ENCODE measurements at regions not wholly inside any gene's neighbourhood (a gene's known extent, or its start where the extent isn't known, plus 50 kb on each side); places are given as distances from the start of the nearest gene placed in this dataset.
"Not testable (repeated sequence)": the region's sequence is repeated elsewhere in the genome, so short reads cannot be mapped to it uniquely, and the experiment has no call there.

DNA sequence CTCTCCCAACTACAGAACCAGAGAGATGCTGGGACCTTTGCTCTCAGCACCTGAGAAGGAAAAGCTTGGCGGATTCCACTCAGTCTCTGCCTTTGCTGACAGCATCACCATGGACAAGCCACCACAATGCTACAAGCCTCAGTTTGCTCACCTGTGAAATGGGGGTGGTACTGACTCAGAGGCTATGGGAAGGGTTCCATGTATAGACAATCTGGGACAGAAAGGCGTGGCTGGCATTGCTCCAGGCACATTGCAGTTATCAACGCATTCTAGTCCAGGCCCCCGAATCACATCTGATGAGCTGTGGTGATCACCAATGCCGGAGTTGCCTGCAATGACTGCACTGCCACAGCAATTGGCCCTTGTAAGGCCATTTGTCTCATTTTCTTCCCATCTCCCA lies 72.6 kb downstream of the ISX start:
- DNase-seq (ENCODE audit: low spot score), result no peak

DNA sequence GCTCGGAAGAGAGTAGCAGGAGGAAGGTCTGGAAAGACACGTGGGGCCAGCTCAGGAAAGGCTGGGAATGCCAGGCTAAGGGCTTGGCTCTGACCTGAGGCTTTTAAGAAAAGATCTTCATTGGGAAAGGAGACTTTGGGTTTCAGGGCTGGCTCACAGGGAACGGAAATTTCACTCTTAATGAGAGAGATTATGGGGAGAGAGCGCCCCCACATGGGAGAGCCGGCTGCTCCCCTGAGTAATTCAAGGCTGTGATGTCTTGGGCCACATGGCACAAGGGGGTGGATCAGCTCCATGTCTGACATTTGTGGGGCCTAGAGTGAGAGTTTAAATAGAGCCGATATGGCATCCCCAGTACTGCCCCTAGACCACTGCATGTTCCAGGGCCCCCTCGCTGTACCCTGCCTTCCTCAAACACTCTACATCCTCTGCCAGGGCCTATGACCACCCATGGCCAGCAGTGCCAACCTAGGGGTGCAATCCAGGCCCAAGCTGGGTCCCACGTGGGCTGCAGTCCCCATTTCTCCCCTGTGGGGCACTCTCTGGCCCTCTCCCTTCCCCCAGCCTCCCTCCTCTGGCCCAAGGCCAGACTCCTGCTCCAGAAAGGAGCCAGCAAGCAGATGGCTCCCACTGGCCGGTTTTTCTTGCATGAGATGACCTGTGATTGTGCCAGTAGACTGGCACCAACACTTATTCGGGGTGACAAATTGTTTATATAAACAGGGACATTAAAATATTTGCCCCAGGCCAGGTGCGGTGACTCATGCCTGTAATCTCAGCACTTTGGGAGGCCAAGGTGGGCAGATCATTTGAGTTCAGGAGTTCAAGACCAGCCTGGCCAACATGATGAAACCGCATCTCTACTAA lies 75.2 kb downstream of the ISX start:
- no peak for DNase-seq (ENCODE audit: low spot score)

GRCh38 chr22:35148381-35148780 lies 82.4 kb downstream of the ISX start:
- DNase-seq (ENCODE audit: low spot score), result no peak

DNA sequence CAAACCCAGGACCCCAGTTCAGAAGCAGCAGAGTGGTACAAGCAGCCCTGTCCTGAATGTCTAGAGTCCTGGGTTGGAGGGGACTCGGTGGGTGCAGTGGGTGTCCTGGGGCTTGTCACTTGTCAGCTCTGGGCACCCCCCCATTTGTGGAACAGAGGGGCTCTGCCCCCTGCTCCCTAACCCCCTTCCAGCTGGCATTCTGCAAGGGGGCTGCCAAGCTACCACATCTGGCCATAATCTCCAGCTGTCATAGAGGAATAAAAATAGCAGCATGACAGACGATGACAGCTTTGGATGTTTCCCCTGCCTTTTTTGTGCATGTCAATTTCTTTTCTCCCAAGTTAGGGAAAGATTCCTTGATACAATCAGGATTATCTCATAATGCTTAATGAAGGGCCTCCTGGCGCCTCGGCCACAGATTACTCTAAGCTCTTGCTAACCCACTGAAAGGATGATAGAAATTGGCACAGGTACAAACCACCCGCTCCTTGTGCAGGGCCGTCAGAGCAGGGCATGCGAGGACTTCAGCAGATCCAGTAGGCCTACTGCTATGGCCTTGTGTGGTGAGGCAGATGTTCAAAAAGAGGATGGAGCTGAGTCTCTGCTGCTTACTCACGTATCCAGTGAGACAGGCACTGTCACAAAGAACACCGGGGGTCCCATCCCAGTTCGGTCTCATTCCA lies 83.0 kb downstream of the ISX start:
- DNase-seq (ENCODE audit: low spot score), result no peak

- peak; percentile 35 for DNase-seq (ENCODE audit: low spot score)
Observed at GRCh38 chr22:35150183-35151107, 84.5 kb downstream of the ISX start.

- no peak for DNase-seq (ENCODE audit: low spot score)
Observed at GRCh38 chr22:35152316-35152715, 86.4 kb downstream of the ISX start.

DNA sequence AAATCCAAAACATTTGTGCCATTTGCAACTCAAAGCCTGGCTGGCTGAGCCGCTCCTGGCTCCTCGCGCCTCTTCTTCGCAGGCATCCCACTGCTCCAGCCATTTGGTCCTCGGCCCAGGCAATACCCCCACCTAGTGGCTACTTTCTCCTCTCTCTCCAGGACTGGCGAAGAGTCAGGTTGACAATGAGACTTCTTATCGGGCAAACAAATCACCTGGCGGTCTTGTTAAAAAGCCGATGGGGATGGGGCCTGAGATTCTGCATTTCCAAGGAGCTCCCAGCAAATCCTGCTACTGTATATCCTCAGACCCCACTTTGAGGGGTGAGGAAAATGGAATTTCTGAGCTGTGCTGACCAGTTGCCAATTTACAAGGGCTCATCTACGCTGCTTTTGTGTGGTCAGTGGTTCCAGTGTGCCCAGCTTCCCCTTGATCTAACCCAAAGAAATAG lies 89.0 kb downstream of the ISX start:
- peak; percentile 50 for DNase-seq (ENCODE audit: low spot score)

- no peak for DNase-seq (ENCODE audit: low spot score)
Observed at GRCh38 chr22:35155403-35156025, 89.6 kb downstream of the ISX start.

- no peak for DNase-seq (ENCODE audit: low spot score)
Observed at GRCh38 chr22:35156945-35157344, 91.0 kb downstream of the ISX start.

GRCh38 chr22:35158336-35158735 lies 92.4 kb downstream of the ISX start:
- DNase-seq (ENCODE audit: low spot score), result no peak

DNA sequence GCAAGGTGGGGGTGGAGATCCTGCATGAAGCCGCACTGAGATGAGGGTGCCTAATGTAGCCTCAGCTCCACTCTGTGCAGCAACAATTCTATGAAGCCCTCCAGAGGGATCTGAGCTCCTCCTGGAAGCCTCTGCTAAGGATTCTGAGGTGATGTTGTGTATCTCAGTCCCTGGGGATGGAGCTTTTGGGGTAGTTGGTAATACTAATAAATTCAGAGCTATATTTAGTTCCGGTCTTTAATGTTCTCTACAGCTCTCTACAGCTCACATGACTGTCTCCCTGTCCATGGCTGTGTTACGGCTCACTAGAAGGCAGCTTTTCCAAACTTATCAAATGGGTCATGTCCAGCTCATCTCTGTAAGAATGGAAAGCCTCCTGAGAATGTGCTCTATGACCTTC lies 93.4 kb downstream of the ISX start:
- DNase-seq (ENCODE audit: low spot score), result no peak

DNA sequence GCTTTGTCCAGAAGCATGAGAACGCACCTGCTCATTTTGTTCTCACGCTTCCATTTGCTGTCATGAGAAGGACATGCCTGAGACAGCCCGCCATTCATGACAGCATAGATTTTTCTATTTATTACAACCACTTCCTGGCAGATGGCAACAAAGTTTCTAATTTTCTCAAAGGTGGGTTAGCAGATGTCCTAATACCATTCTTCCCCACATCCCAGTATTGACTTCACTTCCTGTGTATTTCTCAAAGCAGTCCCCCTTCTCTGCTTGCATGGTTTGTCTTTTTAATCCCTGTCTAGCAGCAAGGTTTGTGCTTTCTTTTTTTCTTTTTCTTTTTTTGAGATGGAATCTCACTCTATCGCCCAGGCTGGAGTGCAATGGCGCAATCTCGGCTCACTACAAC lies 94.3 kb downstream of the ISX start:
- no peak for DNase-seq (ENCODE audit: low spot score)

- not testable (repeated sequence) for DNase-seq (ENCODE audit: low spot score)
Observed at GRCh38 chr22:35165896-35166295, 91.4 kb upstream of the HMGXB4 start.

GRCh38 chr22:35170716-35171697 lies 86.3 kb upstream of the HMGXB4 start:
- no peak for DNase-seq (ENCODE audit: low spot score)

GRCh38 chr22:35172442-35172841 lies 84.9 kb upstream of the HMGXB4 start:
- DNase-seq (ENCODE audit: low spot score), result no peak

- no peak for DNase-seq (ENCODE audit: low spot score)
Observed at GRCh38 chr22:35173655-35174054, 83.6 kb upstream of the HMGXB4 start.

DNA sequence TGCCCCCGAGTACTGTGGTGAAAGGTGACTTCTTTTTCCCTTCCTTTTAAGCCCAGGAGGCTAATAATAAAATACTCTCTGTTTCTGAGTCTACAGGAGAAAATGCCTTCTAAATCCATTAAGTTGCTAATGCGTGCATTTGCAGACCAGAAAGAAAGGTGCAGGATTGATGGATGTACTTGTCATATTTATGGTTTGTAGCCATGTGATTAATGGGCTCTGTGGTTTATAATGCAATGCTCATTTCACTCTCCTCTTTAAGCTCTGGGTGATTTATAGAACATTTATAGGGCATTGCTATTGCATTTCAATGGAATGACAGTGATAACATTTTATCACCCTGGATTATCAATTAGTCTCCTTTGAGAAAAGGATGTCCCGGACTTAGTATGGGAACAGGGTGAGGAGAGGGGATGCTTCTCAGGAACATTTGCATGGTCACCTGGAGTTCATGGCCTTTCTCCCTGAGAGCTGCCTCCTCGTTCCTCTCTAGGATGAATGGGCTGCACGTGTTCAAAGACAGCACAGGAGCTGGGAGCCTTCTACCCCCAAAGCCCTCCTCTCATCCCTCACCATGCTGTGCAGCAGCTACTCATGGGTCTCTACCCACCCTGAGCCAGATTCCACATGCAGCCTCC lies 82.8 kb upstream of the HMGXB4 start:
- DNase-seq (ENCODE audit: low spot score), result no peak

- DNase-seq (ENCODE audit: low spot score), result no peak
Observed at GRCh38 chr22:35175392-35175791, 81.9 kb upstream of the HMGXB4 start.

DNA sequence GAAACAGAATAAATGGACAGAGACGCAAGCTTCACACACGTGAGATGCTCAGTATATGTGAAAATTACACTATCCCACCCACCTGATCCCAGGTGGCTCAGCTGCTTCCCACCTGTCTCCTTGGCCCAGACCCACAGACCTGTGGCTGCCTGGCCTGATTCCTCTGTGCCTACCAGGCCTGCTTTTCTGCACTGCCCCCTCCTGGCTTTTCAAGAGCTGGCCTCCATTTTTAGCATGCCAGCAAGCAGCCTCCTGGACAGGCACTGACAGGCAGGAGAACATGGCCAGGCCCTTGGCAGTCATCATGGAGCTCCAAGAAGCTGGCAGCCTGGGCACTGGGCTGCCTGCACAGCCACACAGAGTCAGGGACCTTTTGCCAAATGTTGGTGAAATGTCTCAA lies 79.5 kb upstream of the HMGXB4 start:
- DNase-seq (ENCODE audit: low spot score), result no peak

GRCh38 chr22:35178446-35178845 lies 78.8 kb upstream of the HMGXB4 start:
- DNase-seq (ENCODE audit: low spot score), result no peak

Data from kidney capillary endothelial cell (primary cell).